Astrocyte (in vitro differentiated cells and primary cell): ENCODE measurements at regions not wholly inside any gene's neighbourhood (a gene's known extent, or its start where the extent isn't known, plus 50 kb on each side); places are given as distances from the start of the nearest gene placed in this dataset.
"Not testable (repeated sequence)": the region's sequence is repeated elsewhere in the genome, so short reads cannot be mapped to it uniquely, and the experiment has no call there.

Experiments
- DNase-seq: peaks from one replicate; pipeline ENCODE4 v3.0.0-alpha.2; 2010; ENCODE audit warnings: low read depth
- FAIRE-seq: peaks from 2 replicates; lab custom pipeline; 2011; peaks lifted over from hg19 to GRCh38; lab: Jason Lieb, UNC
- H2AFZ ChIP-seq: 2 replicates; pipeline ENCODE4 v1.6.0; 2012; ENCODE audit warnings: low read depth, low read length, inconsistent platforms
- H3K27ac ChIP-seq: 2 replicates; pipeline ENCODE4 v1.5.1; 2011; ENCODE audit warnings: low read depth, low read length, inconsistent platforms
- H3K27me3 ChIP-seq: 2 replicates; pipeline ENCODE4 v1.6.0; 2011; ENCODE audit warnings: low read length, inconsistent platforms; ENCODE audit not compliant: insufficient read depth
- H3K36me3 ChIP-seq: 2 replicates; pipeline ENCODE4 v1.5.1; 2011; ENCODE audit warnings: low read length, inconsistent platforms; ENCODE audit not compliant: insufficient read depth
- H3K4me1 ChIP-seq: 2 replicates; pipeline ENCODE4 v1.5.1; 2011; ENCODE audit warnings: low read length, inconsistent platforms; ENCODE audit not compliant: insufficient read depth
- H3K4me2 ChIP-seq: 2 replicates; pipeline ENCODE4 v1.6.0; 2012; ENCODE audit warnings: low read length, inconsistent platforms
- H3K4me3 ChIP-seq: 2 replicates; pipeline ENCODE4 v1.5.1; 2011; ENCODE audit warnings: low read depth, mild to moderate bottlenecking, low read length, inconsistent platforms; ENCODE audit not compliant: insufficient read depth
- H3K79me2 ChIP-seq: 2 replicates; pipeline ENCODE4 v1.6.0; 2012; ENCODE audit warnings: mild to moderate bottlenecking, low read length, inconsistent platforms; ENCODE audit not compliant: insufficient read depth
- H3K9ac ChIP-seq: 2 replicates; pipeline ENCODE4 v1.6.0; 2012; ENCODE audit warnings: mild to moderate bottlenecking, low read length, inconsistent platforms
- H3K9me3 ChIP-seq: 2 replicates; pipeline ENCODE4 v1.5.1; 2012; ENCODE audit warnings: low read depth, mild to moderate bottlenecking, low read length, inconsistent platforms; ENCODE audit not compliant: insufficient read depth
- H4K20me1 ChIP-seq: 2 replicates; pipeline ENCODE4 v1.6.0; 2012; ENCODE audit warnings: low read length, inconsistent platforms; ENCODE audit not compliant: insufficient read depth
- H3K27ac Mint-ChIP-seq: one replicate; pipeline ENCODE4 v1.8.0; 2021; ENCODE audit warnings: mild to moderate bottlenecking, mixed read lengths; ENCODE audit not compliant: unreplicated experiment
- H3K27me3 Mint-ChIP-seq: one replicate; pipeline ENCODE4 v1.8.0; 2021; ENCODE audit warnings: low read depth, mixed read lengths; ENCODE audit not compliant: unreplicated experiment
- H3K36me3 Mint-ChIP-seq: one replicate; pipeline ENCODE4 v1.8.0; 2021; ENCODE audit warnings: low read depth, mixed read lengths; ENCODE audit not compliant: unreplicated experiment
- H3K4me1 Mint-ChIP-seq: one replicate; pipeline ENCODE4 v1.8.0; 2021; ENCODE audit warnings: low read depth, mixed read lengths; ENCODE audit not compliant: unreplicated experiment
- H3K4me3 Mint-ChIP-seq: one replicate; pipeline ENCODE4 v1.8.0; 2021; ENCODE audit warnings: mild to moderate bottlenecking, moderate library complexity, mixed read lengths; ENCODE audit not compliant: unreplicated experiment
- H3K9me3 Mint-ChIP-seq: one replicate; pipeline ENCODE4 v1.8.0; 2021; ENCODE audit warnings: mild to moderate bottlenecking, mixed read lengths; ENCODE audit not compliant: unreplicated experiment
- CTCF ChIP-seq: IDR thresholded peaks from 2 replicates; pipeline ENCODE4 v1.5.1; 2011; ENCODE audit warnings: low read depth, mild to moderate bottlenecking, inconsistent platforms, low read length, moderate library complexity; ENCODE audit not compliant: insufficient read depth
- EZH2 ChIP-seq: IDR thresholded peaks from 2 replicates; pipeline ENCODE4 v1.6.1; 2012; ENCODE audit warnings: mild to moderate bottlenecking, low read length, inconsistent platforms; ENCODE audit not compliant: insufficient read depth

- no peaks in the 10 kb centered on the region for H3K4me1 ChIP-seq
- no peaks in the 10 kb centered on the region for H3K27me3 Mint-ChIP-seq
- H3K4me3 ChIP-seq, result no peak overlapping the region
- no peaks in the 10 kb centered on the region for H3K4me1 Mint-ChIP-seq
- no peak overlapping the region for H2AFZ ChIP-seq
- H3K9me3 Mint-ChIP-seq, result peaks cover 59% of the 10 kb centered on the region
- H3K27ac Mint-ChIP-seq, result no peak overlapping the region
- H3K4me3 Mint-ChIP-seq, result no peak overlapping the region
- no peaks in the 10 kb centered on the region for H3K79me2 ChIP-seq
- H3K27me3 ChIP-seq, result no peaks in the 10 kb centered on the region
- H3K9ac ChIP-seq, result no peak overlapping the region
- no peaks in the 10 kb centered on the region for H4K20me1 ChIP-seq
- no peak overlapping the region for H3K27ac ChIP-seq
- FAIRE-seq (no peak), DNase-seq (no peak)
- H3K9me3 ChIP-seq, result peaks cover 1% of the 10 kb centered on the region
- no peaks in the 10 kb centered on the region for H3K36me3 Mint-ChIP-seq
- no peaks in the 10 kb centered on the region for H3K36me3 ChIP-seq
- no peak for TF ChIP-seq CTCF
- no peak overlapping the region for H3K4me2 ChIP-seq
These were observed 282.2 kb downstream of the ALG10 start for GRCh38 chr12:34304546-34304945.

- DNase-seq (no peak), FAIRE-seq (no peak)
- no peaks in the 10 kb centered on the region for H3K79me2 ChIP-seq
- TF ChIP-seq EZH2 (no peak), CTCF (no peak)
- H3K4me3 ChIP-seq, result no peak overlapping the region
- H3K9ac ChIP-seq, result no peak overlapping the region
- no peaks in the 10 kb centered on the region for H3K4me1 ChIP-seq
- H3K9me3 ChIP-seq, result no peaks in the 10 kb centered on the region
- H3K27ac ChIP-seq, result no peak overlapping the region
- no peaks in the 10 kb centered on the region for H3K36me3 ChIP-seq
- H4K20me1 ChIP-seq, result no peaks in the 10 kb centered on the region
- Mint-ChIP-seq H3K27ac (no peak overlapping the region), H3K4me3 (no peak overlapping the region), H3K27me3 (no peaks in the 10 kb centered on the region), H3K9me3 (peaks cover 53% of the 10 kb centered on the region), H3K4me1 (no peaks in the 10 kb centered on the region), H3K36me3 (no peaks in the 10 kb centered on the region)
- H3K4me2 ChIP-seq, result no peak overlapping the region
- no peak overlapping the region for H2AFZ ChIP-seq
- no peaks in the 10 kb centered on the region for H3K27me3 ChIP-seq
These were observed 282.9 kb downstream of the ALG10 start for GRCh38 chr12:34305176-34305575.

DNA sequence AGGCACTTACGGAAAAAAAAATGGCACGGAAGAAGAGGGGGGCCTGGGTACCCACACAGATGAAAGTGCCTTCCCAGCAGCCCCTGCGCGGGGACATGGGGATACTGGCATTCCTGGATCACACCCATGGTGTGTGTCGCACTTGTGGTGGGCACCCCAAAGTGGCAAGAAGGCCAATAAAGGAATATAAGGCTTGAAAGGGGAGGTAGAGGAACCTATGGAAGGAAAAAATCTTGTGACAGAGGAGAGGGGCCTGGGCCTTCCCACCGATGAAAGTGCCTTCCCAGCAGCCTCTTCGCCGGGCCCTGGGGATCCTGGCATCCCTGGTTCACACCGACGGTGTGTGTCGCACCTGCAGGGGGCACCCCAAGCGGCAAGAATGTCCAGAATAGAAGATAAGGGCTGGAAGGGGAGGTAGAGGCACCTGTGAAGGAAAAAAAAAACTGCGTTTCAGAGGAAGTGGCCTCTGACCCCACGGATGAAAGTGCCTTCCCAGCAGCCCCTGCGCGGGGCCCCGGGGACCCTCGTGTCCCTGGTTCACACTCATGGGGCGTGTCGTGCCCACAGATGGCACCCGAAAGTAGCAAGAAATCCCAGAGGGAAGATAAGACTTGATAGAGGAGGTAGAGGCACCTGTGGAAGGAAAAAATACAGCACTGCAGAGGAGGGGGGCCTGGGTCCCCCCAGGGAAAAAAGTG, 284.0 kb downstream of the ALG10 start:
- Mint-ChIP-seq H3K36me3 (no peaks in the 10 kb centered on the region), H3K9me3 (peaks cover 49% of the 10 kb centered on the region), H3K27me3 (no peaks in the 10 kb centered on the region), H3K27ac (no peak overlapping the region), H3K4me1 (no peaks in the 10 kb centered on the region), H3K4me3 (no peak overlapping the region)
- TF ChIP-seq CTCF (no peak), EZH2 (no peak)
- H3K9ac ChIP-seq, result no peak overlapping the region
- H2AFZ ChIP-seq, result no peak overlapping the region
- no peaks in the 10 kb centered on the region for H4K20me1 ChIP-seq
- peaks cover 2% of the 10 kb centered on the region for H3K9me3 ChIP-seq
- no peak for FAIRE-seq
- no peak for DNase-seq
- H3K4me1 ChIP-seq, result no peaks in the 10 kb centered on the region
- H3K27ac ChIP-seq, result no peak overlapping the region
- no peak overlapping the region for H3K4me2 ChIP-seq
- H3K4me3 ChIP-seq, result no peak overlapping the region
- no peaks in the 10 kb centered on the region for H3K79me2 ChIP-seq
- no peaks in the 10 kb centered on the region for H3K36me3 ChIP-seq
- no peaks in the 10 kb centered on the region for H3K27me3 ChIP-seq

DNA sequence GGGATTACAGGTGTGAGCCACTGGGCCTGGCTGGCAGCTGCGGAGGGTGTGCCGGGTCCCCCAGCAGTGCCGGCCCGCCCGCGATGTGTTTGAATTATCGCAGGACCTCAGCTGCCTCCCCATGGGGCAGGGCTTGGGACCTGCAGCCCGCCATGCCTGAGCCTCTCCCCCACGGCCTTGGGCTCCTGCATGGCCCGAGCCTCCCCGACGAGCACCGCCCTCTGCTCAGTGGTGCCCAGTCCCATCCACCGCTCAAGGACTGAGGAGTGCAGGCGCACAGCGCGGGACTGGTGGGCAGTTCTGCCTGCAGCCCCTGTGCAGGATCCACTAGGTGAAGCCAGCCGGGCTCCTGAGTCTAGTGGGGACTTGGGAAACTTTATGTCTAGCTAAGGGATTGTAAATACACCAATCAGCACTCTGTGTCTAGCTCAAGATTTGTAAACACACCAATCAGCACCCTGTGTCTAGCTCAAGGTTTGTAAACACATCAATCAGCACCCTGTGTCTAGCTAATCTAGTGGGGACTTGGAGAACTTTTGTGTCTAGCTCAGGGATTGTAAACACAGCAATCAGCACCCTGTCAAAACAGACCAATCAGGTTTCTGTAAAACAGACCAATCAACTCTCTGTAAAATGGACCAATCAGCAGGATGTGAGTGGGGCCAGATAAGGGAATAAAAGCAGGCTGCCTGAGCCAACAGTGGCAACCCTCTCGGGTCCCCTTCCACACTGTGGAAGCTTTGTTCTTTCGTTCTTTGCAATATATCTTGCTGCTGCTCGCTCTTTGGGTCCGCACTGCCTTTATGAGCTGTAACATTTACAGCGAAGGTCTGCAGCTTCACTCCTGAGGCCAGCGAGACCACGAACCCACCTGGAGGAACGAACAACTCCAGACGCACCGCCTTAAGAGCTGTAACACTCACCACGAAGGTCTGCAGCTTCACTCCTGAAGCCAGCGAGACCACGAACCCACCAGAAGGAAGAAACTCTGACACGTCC, 287.8 kb downstream of the ALG10 start:
- DNase-seq, H3K27me3 ChIP-seq, H3K36me3 ChIP-seq, H3K27me3 Mint-ChIP-seq, H3K79me2 ChIP-seq, H3K4me1 Mint-ChIP-seq, H3K4me1 ChIP-seq, H3K4me2 ChIP-seq, H3K4me3 Mint-ChIP-seq, H3K27ac Mint-ChIP-seq, H4K20me1 ChIP-seq, H3K27ac ChIP-seq, H2AFZ ChIP-seq, FAIRE-seq, H3K36me3 Mint-ChIP-seq, H3K9me3 ChIP-seq, H3K9ac ChIP-seq, H3K4me3 ChIP-seq: not testable (repeated sequence)
- H3K9me3 Mint-ChIP-seq, result peaks cover 44% of the 10 kb centered on the region
